H1 (cell line): ENCODE measurements at regions not wholly inside any gene's neighbourhood (a gene's known extent, or its start where the extent isn't known, plus 50 kb on each side); places are given as distances from the start of the nearest gene placed in this dataset.

Experiments used
- CBX8 ChIP-seq: fragments of 300-800, 300-1000 bp; sonication (generic); IDR thresholded peaks from 2 replicates; pipeline ENCODE4 v1.7.1; 2016; ENCODE audit warnings: low read depth, low read length, borderline replicate concordance
- HDAC2 ChIP-seq, 2 experiments: fragments of 300-600 bp in 1 of 2; sonication (generic) in 1 of 2; IDR thresholded peaks; 2 replicates each; pipeline ENCODE4 v1.6.1; 2011 to 2012; ENCODE audit warnings: low read depth in 2 of 2, low read length in 2 of 2, mild to moderate bottlenecking in 2 of 2, moderate library complexity in 2 of 2, borderline replicate concordance in 1 of 2, inconsistent platforms in 1 of 2
- SAP30 ChIP-seq: fragments of 300-600 bp; sonication (generic); IDR thresholded peaks from 2 replicates; pipeline ENCODE4 v1.7.1; 2012; ENCODE audit warnings: low read length, moderate library complexity, mild to moderate bottlenecking, inconsistent platforms; ENCODE audit not compliant: insufficient read depth, insufficient replicate concordance
- TBP ChIP-seq: IDR thresholded peaks from 2 replicates; pipeline ENCODE4 v1.6.1; 2011; ENCODE audit warnings: low read depth, low read length, improper control_type of control experiment

DNA sequence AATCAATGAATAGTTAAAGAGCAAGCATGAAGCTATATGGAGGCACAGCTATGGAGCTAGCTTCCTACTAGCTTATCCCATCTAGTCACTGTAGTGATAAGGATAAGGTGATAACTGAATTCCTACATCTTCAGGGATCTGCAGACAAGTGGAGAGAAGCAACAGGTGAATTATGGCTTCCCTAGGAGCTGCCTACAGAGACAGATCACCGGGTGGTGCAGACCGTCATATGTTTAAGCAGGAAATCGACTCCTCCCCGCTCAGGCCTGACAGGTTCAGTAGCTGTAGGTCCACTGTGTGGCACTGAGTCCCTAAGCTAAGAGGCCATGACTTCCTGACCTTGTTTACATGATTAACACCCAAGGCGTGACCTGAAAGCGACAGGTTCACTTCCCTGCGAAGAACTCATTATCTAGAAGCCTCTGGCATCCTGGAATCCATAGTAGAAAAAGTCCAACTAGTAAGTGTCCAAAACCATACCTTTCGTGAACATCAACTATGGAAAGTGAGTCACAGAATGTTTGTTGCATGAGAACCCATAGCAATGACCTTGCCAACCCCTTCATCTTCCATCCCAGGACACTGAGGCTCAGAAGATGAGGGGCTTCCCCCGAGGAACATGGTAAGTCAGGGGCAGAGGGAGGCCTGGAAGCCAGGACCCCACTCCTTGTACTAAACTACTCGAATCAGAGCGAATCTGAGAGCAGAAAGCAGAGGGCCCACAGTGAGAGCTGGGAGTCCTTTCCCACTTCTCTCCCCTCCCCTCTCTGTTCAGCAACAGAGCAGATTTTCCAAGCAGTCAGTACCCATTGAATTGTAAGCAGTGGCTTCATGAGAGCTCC, 75.4 kb upstream of the CCND2 start (continued):
- TF ChIP-seq HDAC2 (IDR thresholded peaks at IDR 0.05; ENCODE audit: borderline replicate concordance in 1 of 2, low read depth in 2 of 2, low read length in 2 of 2) (no peak), CBX8 (no peak), TBP (no peak), SAP30 (no peak)
